ENCODE measurements at regions not wholly inside any gene's neighbourhood (a gene's known extent, or its start where the extent isn't known, plus 50 kb on each side); places are given as distances from the start of the nearest gene placed in this dataset.

GRCh38 chr3:13206799-13207577 lies 133.8 kb upstream of the IQSEC1 start:
- DNase-seq (ENCODE audit: low read depth) = no peak
- Histone ChIP-seq H3K27me3 (replicated peaks; ENCODE audit: control insufficient read depth, insufficient read depth, low read length) (peaks cover 50% of the 10 kb centered on the region), H3K9ac (ENCODE audit: low read length) (no peak overlapping the region), H3K9me3 (ENCODE audit: control insufficient read depth, low read length) (no peaks in the 10 kb centered on the region), H3K4me1 (ENCODE audit: control insufficient read depth, insufficient read depth, low read length) (no peaks in the 10 kb centered on the region), H3K4me3 (ENCODE audit: low read length) (no peak overlapping the region), H3K36me3 (ENCODE audit: control insufficient read depth, insufficient read depth, low read length, severe bottlenecking) (no peaks in the 10 kb centered on the region)

GRCh38 chr3:13205567-13206143 lies 132.4 kb upstream of the IQSEC1 start:
- no peaks in the 10 kb centered on the region for H3K9me3 ChIP-seq (ENCODE audit: control insufficient read depth, low read length)
- H3K9ac ChIP-seq (ENCODE audit: low read length) = no peak overlapping the region
- H3K27me3 ChIP-seq (replicated peaks; ENCODE audit: control insufficient read depth, insufficient read depth, low read length) = peaks cover 48% of the 10 kb centered on the region
- no peaks in the 10 kb centered on the region for H3K36me3 ChIP-seq (ENCODE audit: control insufficient read depth, insufficient read depth, low read length, severe bottlenecking)
- DNase-seq (ENCODE audit: low read depth) = no peak
- H3K4me3 ChIP-seq (ENCODE audit: low read length) = no peak overlapping the region
- no peaks in the 10 kb centered on the region for H3K4me1 ChIP-seq (ENCODE audit: control insufficient read depth, insufficient read depth, low read length)

DNA sequence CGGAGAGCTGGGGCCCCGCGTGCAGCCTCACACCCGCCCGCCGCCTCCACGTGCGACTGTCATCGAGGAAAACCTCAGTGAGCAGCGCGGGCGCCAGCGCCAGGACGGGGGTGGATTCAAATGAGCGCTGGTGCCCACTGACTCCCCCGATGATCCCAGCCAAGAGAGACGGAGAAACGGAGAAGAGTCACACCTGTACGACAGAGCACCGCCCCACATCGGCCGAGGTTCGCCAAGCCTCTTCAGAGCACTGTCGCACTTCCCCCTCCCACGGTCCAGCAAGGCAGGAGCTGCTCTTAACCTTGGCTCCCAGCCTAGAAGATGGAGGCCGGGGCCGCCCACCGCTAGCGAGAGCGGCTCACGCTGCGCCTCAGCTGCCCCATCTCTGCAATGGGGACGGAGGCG lies 130.9 kb upstream of the IQSEC1 start:
- no peaks in the 10 kb centered on the region for H3K4me1 ChIP-seq (ENCODE audit: control insufficient read depth, insufficient read depth, low read length)
- no peaks in the 10 kb centered on the region for H3K9me3 ChIP-seq (ENCODE audit: control insufficient read depth, low read length)
- H3K36me3 ChIP-seq (ENCODE audit: control insufficient read depth, insufficient read depth, low read length, severe bottlenecking) = no peaks in the 10 kb centered on the region
- no peak for DNase-seq (ENCODE audit: low read depth)
- H3K27me3 ChIP-seq (replicated peaks; ENCODE audit: control insufficient read depth, insufficient read depth, low read length) = peaks cover 58% of the 10 kb centered on the region
- H3K9ac ChIP-seq (ENCODE audit: low read length) = no peak overlapping the region
- H3K4me3 ChIP-seq (ENCODE audit: low read length) = no peak overlapping the region

GRCh38 chr3:13203398-13204176 lies 130.4 kb upstream of the IQSEC1 start:
- Histone ChIP-seq H3K4me3 (ENCODE audit: low read length) (no peak overlapping the region), H3K4me1 (ENCODE audit: control insufficient read depth, insufficient read depth, low read length) (no peaks in the 10 kb centered on the region), H3K9ac (ENCODE audit: low read length) (no peak overlapping the region), H3K36me3 (ENCODE audit: control insufficient read depth, insufficient read depth, low read length, severe bottlenecking) (no peaks in the 10 kb centered on the region), H3K27me3 (replicated peaks; ENCODE audit: control insufficient read depth, insufficient read depth, low read length) (peaks cover 59% of the 10 kb centered on the region), H3K9me3 (ENCODE audit: control insufficient read depth, low read length) (no peaks in the 10 kb centered on the region)
- DNase-seq (ENCODE audit: low read depth) = no peak

DNA sequence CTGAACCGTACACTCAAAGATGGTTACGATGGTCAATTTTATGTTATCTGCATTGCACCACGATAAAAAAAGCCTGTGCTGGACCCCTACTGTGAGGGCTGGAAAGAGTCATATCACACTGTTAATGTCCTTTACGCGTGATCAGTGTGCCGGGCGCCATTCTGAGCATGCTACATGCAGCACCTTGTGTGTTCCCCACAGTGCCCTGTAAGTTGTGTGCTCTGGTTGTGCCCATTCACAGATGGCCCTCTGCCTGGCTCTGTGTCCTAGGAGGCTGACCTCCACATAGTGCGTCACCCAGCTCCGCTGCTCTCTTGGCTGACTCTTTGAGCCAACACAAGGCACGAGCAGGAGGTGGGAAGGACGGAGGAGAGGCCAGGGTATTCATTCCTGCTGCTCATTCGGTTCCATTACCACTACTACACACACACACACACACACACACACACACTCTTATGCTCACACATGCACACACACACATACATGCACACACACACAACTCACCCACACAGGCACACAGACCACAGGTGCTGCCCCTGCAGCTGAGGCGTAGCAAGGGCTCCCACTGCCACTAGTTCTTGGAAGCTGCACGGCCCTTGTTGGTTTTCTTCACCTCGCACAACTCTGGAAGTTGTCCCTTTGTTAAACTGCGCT lies 129.6 kb upstream of the IQSEC1 start:
- Histone ChIP-seq H3K9me3 (ENCODE audit: control insufficient read depth, low read length) (no peaks in the 10 kb centered on the region), H3K4me1 (ENCODE audit: control insufficient read depth, insufficient read depth, low read length) (no peaks in the 10 kb centered on the region), H3K36me3 (ENCODE audit: control insufficient read depth, insufficient read depth, low read length, severe bottlenecking) (no peaks in the 10 kb centered on the region), H3K9ac (ENCODE audit: low read length) (no peak overlapping the region), H3K27me3 (replicated peaks; ENCODE audit: control insufficient read depth, insufficient read depth, low read length) (peaks cover 58% of the 10 kb centered on the region), H3K4me3 (ENCODE audit: low read length) (no peak overlapping the region)
- no peak for DNase-seq (ENCODE audit: low read depth)

- Histone ChIP-seq H3K9me3 (ENCODE audit: control insufficient read depth, low read length) (no peaks in the 10 kb centered on the region), H3K4me3 (ENCODE audit: low read length) (no peak overlapping the region), H3K27me3 (replicated peaks; ENCODE audit: control insufficient read depth, insufficient read depth, low read length) (peaks cover 62% of the 10 kb centered on the region), H3K36me3 (ENCODE audit: control insufficient read depth, insufficient read depth, low read length, severe bottlenecking) (no peaks in the 10 kb centered on the region), H3K4me1 (ENCODE audit: control insufficient read depth, insufficient read depth, low read length) (no peaks in the 10 kb centered on the region), H3K9ac (ENCODE audit: low read length) (no peak overlapping the region)
- no peak for DNase-seq (ENCODE audit: low read depth)
Observed at GRCh38 chr3:13201851-13202250, 128.6 kb upstream of the IQSEC1 start.

DNA sequence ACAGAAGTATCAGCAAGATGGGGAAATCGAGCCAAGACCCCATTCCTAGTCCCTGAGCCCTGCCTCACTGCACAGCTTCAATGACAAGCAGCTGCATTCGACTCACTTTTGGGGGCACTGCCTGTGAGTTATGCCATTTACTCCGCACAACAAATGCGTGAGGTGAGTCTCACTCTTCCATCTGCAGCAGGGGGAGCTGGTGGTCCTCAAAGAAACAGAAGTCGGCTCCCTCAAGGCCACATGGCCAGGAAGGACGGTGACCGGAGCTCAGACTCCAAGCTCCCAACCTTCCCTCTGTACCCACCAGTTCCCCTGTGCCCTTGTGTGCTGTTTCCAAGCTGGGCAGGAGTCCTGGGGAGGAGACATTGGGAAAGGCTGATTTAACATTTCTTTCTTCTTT lies 127.7 kb upstream of the IQSEC1 start:
- Histone ChIP-seq H3K36me3 (ENCODE audit: control insufficient read depth, insufficient read depth, low read length, severe bottlenecking) (no peaks in the 10 kb centered on the region), H3K4me3 (ENCODE audit: low read length) (no peak overlapping the region), H3K9me3 (ENCODE audit: control insufficient read depth, low read length) (no peaks in the 10 kb centered on the region), H3K9ac (ENCODE audit: low read length) (no peak overlapping the region), H3K4me1 (ENCODE audit: control insufficient read depth, insufficient read depth, low read length) (no peaks in the 10 kb centered on the region), H3K27me3 (replicated peaks; ENCODE audit: control insufficient read depth, insufficient read depth, low read length) (peaks cover 58% of the 10 kb centered on the region)
- no peak for DNase-seq (ENCODE audit: low read depth)

DNA sequence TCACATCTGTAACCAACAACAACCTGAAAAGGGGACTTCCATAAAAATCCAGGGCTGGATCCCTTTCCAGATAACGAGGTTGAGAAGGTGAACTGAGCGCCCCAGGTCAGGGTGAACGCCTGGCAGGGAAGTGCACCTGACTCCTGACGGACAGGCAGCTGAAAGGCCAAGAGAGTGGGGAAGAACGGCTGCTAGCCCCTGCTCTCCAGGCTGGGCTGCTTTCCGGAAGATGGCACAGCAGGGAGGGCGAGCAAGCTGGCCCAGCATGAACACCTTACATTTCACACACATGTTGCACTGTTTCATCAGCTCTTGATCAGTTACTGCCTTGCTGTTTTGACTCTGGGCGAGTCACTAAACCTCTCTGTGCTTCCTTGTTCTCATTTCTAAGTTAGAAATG lies 127.2 kb upstream of the IQSEC1 start:
- no peaks in the 10 kb centered on the region for H3K9me3 ChIP-seq (ENCODE audit: control insufficient read depth, low read length)
- no peak overlapping the region for H3K9ac ChIP-seq (ENCODE audit: low read length)
- H3K4me3 ChIP-seq (ENCODE audit: low read length) = no peak overlapping the region
- no peaks in the 10 kb centered on the region for H3K4me1 ChIP-seq (ENCODE audit: control insufficient read depth, insufficient read depth, low read length)
- no peaks in the 10 kb centered on the region for H3K36me3 ChIP-seq (ENCODE audit: control insufficient read depth, insufficient read depth, low read length, severe bottlenecking)
- DNase-seq (ENCODE audit: low read depth) = no peak
- H3K27me3 ChIP-seq (replicated peaks; ENCODE audit: control insufficient read depth, insufficient read depth, low read length) = peaks cover 56% of the 10 kb centered on the region

DNA sequence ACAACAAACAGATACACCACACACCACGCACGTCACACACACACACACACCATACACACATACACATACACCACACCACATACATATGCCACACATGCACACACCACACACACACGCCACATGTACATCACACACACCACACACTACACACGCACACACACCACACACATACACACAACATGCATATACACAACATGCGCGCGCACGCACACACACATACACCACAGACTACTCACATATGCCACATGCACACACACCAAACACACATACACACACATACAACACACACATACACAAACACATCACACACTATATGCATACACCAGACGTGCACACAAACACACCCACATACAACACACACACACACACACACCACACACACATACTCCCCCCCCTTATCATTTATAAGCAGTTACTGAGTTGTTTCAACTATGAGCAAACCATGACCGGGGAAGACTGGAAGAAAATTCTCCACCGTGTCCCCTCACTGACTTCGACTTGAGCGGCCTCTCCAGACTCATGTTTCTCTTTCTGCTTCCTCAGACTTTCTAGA lies 126.7 kb upstream of the IQSEC1 start:
- Histone ChIP-seq H3K9ac (ENCODE audit: low read length) (no peak overlapping the region), H3K36me3 (ENCODE audit: control insufficient read depth, insufficient read depth, low read length, severe bottlenecking) (no peaks in the 10 kb centered on the region), H3K4me3 (ENCODE audit: low read length) (no peak overlapping the region), H3K9me3 (ENCODE audit: control insufficient read depth, low read length) (no peaks in the 10 kb centered on the region), H3K4me1 (ENCODE audit: control insufficient read depth, insufficient read depth, low read length) (no peaks in the 10 kb centered on the region), H3K27me3 (replicated peaks; ENCODE audit: control insufficient read depth, insufficient read depth, low read length) (peaks cover 57% of the 10 kb centered on the region)
- DNase-seq (ENCODE audit: low read depth) = no peak

- Histone ChIP-seq H3K9me3 (ENCODE audit: control insufficient read depth, low read length) (no peaks in the 10 kb centered on the region), H3K27me3 (replicated peaks; ENCODE audit: control insufficient read depth, insufficient read depth, low read length) (peaks cover 57% of the 10 kb centered on the region), H3K9ac (ENCODE audit: low read length) (no peak overlapping the region), H3K4me1 (ENCODE audit: control insufficient read depth, insufficient read depth, low read length) (no peaks in the 10 kb centered on the region), H3K4me3 (ENCODE audit: low read length) (no peak overlapping the region), H3K36me3 (ENCODE audit: control insufficient read depth, insufficient read depth, low read length, severe bottlenecking) (no peaks in the 10 kb centered on the region)
- DNase-seq (ENCODE audit: low read depth) = no peak
Observed at GRCh38 chr3:13199006-13199776, 126.0 kb upstream of the IQSEC1 start.

Measured in adipocyte (in vitro differentiated cells).